IMR-90 (cell line): ENCODE measurements at regions not wholly inside any gene's neighbourhood (a gene's known extent, or its start where the extent isn't known, plus 50 kb on each side); places are given as distances from the start of the nearest gene placed in this dataset.

Source experiments
- CTCF ChIP-seq: conservative IDR thresholded peaks from 2 replicates; pipeline ENCODE4 v1.5.1; 2012; ENCODE audit warnings: mild to moderate bottlenecking, low read depth, low read length, improper control_type of control experiment
- MAFK ChIP-seq: IDR thresholded peaks from 2 replicates; pipeline ENCODE4 v1.6.1; 2012; ENCODE audit warnings: low read depth, low read length, improper control_type of control experiment
- RAD21 ChIP-seq: IDR thresholded peaks from 2 replicates; pipeline ENCODE4 v1.6.1; 2012; ENCODE audit warnings: low read length, improper control_type of control experiment
- USF2 ChIP-seq: fragments of 150-350 bp; IDR thresholded peaks from 2 replicates; pipeline ENCODE4 v1.6.1; 2017; ENCODE audit warnings: mild to moderate bottlenecking, antibody characterized with exemption, low read length, low read depth

- no peak for TF ChIP-seq CTCF
- no peak for TF ChIP-seq RAD21
- TF ChIP-seq MAFK = no peak
- TF ChIP-seq USF2 = no peak
Observed at GRCh38 chr14:25685004-25685403, 635.1 kb upstream of the STXBP6 start.
